Colonic mucosa (tissue), 4 donors: ENCODE measurements at regions not wholly inside any gene's neighbourhood (a gene's known extent, or its start where the extent isn't known, plus 50 kb on each side); places are given as distances from the start of the nearest gene placed in this dataset.

Source experiments
- DNase-seq: peaks from one replicate; pipeline ENCODE4 v3.0.0-alpha.2; 2020
- H3K27ac ChIP-seq: fragments of 200-600 bp; one replicate; pipeline ENCODE4 v1.8.0; 2021
- H3K27me3 ChIP-seq: fragments of 200-600 bp; one replicate; pipeline ENCODE4 v1.8.0; 2021
- H3K36me3 ChIP-seq: fragments of 200-600 bp; one replicate; pipeline ENCODE4 v1.8.0; 2021
- H3K4me1 ChIP-seq: fragments of 200-600 bp; one replicate; pipeline ENCODE4 v1.8.0; 2021; ENCODE audit warnings: mild to moderate bottlenecking
- H3K4me3 ChIP-seq: fragments of 200-600 bp; one replicate; pipeline ENCODE4 v1.8.0; 2021
- H3K9ac ChIP-seq, 2 donors: one replicate each; pipeline ENCODE4 v1.7.0; 2013; ENCODE audit warnings: control low read depth in 2 of 2, low read depth in 2 of 2, low read length in 2 of 2
- H3K9me3 ChIP-seq: fragments of 200-600 bp; one replicate; pipeline ENCODE4 v1.8.0; 2021
- CTCF ChIP-seq: fragments of 200-600 bp; IDR thresholded peaks from one replicate; pipeline ENCODE4 v1.8.0; 2022; ENCODE audit warnings: antibody characterized with exemption, mild to moderate bottlenecking
- intact Hi-C: fragments of 100-400 bp; cut with DNase I; formaldehyde crosslinking; loops from one replicate; pipeline ENCODE4 v1.14.1; 2022
- donor health status: healthy.
- donor health status: DM: no; HTN: no; CAD: no.
- donor health status: DM: no; HTN: no; CAD: no.

DNA sequence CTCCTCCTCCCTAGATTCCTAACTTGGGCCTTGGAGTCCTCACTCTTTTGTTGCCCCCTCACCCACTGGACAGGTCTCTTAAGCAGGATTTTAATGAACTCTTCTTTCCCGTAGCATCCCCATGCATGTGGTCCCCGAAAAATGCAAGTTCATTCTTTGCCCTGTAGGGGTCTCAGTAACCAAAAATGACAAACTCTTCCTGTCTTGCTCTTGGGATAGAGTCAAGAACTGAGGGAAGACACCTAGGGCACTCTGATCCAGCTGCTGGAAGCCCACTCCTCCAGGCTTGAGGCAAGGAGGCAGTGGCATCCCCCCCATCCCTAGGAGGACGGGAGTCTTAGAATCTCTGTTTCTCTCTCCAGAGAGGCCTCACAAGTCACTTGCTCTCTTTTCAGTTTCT, 987.0 kb downstream of the DIAPH3 start:
- TF ChIP-seq CTCF, result no peak
- no peak for DNase-seq
- no peak overlapping the region for H3K4me3 ChIP-seq
- H3K9ac ChIP-seq, result no peak overlapping the region
- intact Hi-C loops, result no loop called here
- no peaks in the 10 kb centered on the region for H3K9me3 ChIP-seq
- H3K36me3 ChIP-seq, result no peaks in the 10 kb centered on the region
- no peaks in the 10 kb centered on the region for H3K27me3 ChIP-seq
- no peaks in the 10 kb centered on the region for H3K4me1 ChIP-seq
- H3K27ac ChIP-seq, result no peak overlapping the region

GRCh38 chr13:59178344-59178743, 985.4 kb downstream of the DIAPH3 start:
- no peak overlapping the region for H3K27ac ChIP-seq
- no peaks in the 10 kb centered on the region for H3K4me1 ChIP-seq
- H3K4me3 ChIP-seq, result no peak overlapping the region
- no peak for DNase-seq
- intact Hi-C loops, result no loop called here
- H3K9ac ChIP-seq, result no peak overlapping the region
- H3K9me3 ChIP-seq, result no peaks in the 10 kb centered on the region
- no peak for TF ChIP-seq CTCF
- H3K27me3 ChIP-seq, result no peaks in the 10 kb centered on the region
- H3K36me3 ChIP-seq, result no peaks in the 10 kb centered on the region

DNA sequence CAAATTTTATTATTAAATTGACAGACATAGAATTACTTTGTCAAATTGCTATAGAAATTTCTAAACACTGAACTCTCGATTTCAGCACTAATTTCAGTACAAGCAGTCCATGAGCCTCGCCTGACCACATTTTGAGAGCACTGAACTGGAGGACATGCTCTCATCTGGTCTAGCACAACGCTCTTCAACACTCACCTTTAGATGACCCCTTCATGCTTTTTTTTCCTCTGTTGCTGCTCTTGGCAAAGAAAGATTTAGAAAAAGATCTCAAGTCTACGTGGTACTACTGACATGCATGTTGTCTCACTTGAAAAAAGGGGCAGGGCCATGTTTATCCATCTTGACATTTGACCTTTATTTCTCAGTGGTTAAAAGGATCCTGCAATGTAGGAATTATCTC, 981.5 kb downstream of the DIAPH3 start:
- Histone ChIP-seq H3K4me1 (no peaks in the 10 kb centered on the region), H3K9me3 (no peaks in the 10 kb centered on the region), H3K27me3 (no peaks in the 10 kb centered on the region), H3K36me3 (no peaks in the 10 kb centered on the region), H3K27ac (no peak overlapping the region), H3K9ac (no peak overlapping the region), H3K4me3 (no peak overlapping the region)
- intact Hi-C loops, result no loop called here
- TF ChIP-seq CTCF, result no peak
- DNase-seq, result no peak

DNA sequence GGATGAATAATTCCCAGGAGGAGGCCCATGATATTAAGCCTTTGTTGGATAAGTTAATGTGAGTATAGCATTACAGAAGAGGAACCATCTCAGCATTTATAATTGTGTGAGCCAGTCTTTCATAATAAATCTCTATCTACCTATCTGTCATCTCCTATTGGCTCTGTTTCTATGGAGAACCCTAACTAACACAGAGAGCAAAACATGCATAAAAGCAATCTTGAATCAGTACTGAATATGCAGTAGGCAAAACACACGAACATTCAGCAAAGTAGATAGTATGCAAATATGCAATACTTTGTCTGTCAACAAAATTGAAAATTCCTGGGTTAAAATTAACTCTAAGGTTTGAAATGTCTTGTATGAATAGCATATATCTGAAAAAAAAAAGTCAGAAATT, 966.3 kb downstream of the DIAPH3 start:
- H3K4me3 ChIP-seq, result no peak overlapping the region

DNA sequence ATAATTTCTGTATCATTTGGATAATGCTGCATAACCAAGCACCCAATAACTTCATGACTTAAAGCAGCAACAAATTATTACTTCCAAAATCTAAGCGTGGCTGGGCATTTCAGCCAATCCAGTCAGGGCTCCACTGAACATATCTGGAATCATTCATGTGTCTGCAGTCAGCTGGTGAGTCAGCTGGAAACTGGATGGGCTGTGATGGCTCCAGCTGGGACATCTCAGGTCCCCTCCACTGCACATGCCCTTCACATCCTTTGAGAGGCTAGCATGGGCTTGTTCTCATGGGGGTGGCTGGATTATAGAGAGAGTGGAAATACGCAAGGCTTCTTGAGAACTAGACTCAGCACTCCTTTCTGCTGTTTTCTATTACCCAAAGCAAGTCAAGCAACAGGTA, 961.9 kb downstream of the DIAPH3 start:
- intact Hi-C loops, result no loop called here
- Histone ChIP-seq H3K4me1 (no peaks in the 10 kb centered on the region), H3K9me3 (no peaks in the 10 kb centered on the region), H3K9ac (no peak overlapping the region), H3K4me3 (no peak overlapping the region), H3K36me3 (no peaks in the 10 kb centered on the region), H3K27ac (no peak overlapping the region), H3K27me3 (no peaks in the 10 kb centered on the region)
- DNase-seq, result no peak
- TF ChIP-seq CTCF, result no peak

More for the DNA sequence above, 966.3 kb downstream of the DIAPH3 start:
- Histone ChIP-seq H3K27me3 (no peaks in the 10 kb centered on the region), H3K9ac (no peak overlapping the region), H3K9me3 (no peaks in the 10 kb centered on the region), H3K36me3 (no peaks in the 10 kb centered on the region), H3K4me1 (no peaks in the 10 kb centered on the region), H3K27ac (no peak overlapping the region)
- intact Hi-C loops, result no loop called here
- DNase-seq, result no peak
- no peak for TF ChIP-seq CTCF

- intact Hi-C loops, result no loop called here
- H3K36me3 ChIP-seq, result no peaks in the 10 kb centered on the region
- H3K27ac ChIP-seq, result no peak overlapping the region
- no peak for DNase-seq
- TF ChIP-seq CTCF, result no peak
- no peak overlapping the region for H3K9ac ChIP-seq
- no peaks in the 10 kb centered on the region for H3K4me1 ChIP-seq
- H3K4me3 ChIP-seq, result no peak overlapping the region
- no peaks in the 10 kb centered on the region for H3K27me3 ChIP-seq
- no peaks in the 10 kb centered on the region for H3K9me3 ChIP-seq
These were observed 959.9 kb downstream of the DIAPH3 start for GRCh38 chr13:59203855-59204254.
